HepG2 (cell line): ENCODE measurements at regions not wholly inside any gene's neighbourhood (a gene's known extent, or its start where the extent isn't known, plus 50 kb on each side); places are given as distances from the start of the nearest gene placed in this dataset.

Experiments used
- CEBPB ChIP-seq: IDR thresholded peaks from 2 replicates; pipeline ENCODE4 v1.6.1; 2011; ENCODE audit warnings: low read depth, low read length, improper control_type of control experiment, borderline replicate concordance
- ETV5 ChIP-seq: IDR thresholded peaks from 2 replicates; pipeline ENCODE4 v1.6.1; 2018; ENCODE audit warnings: missing biosample characterization, missing genetic modification reagents, inconsistent platforms, borderline replicate concordance
- POLR2A ChIP-seq, 2 experiments: IDR thresholded peaks; 2 replicates each; pipeline ENCODE4 v1.6.1; 2011; ENCODE audit warnings: low read depth in 2 of 2, low read length in 2 of 2, mild to moderate bottlenecking in 1 of 2, moderate library complexity in 1 of 2; ENCODE audit not compliant: insufficient read depth in 1 of 2
- RARG ChIP-seq: sonication (generic); formaldehyde crosslinking; IDR thresholded peaks from 2 replicates; pipeline ENCODE4 v1.4.0; 2020; ENCODE audit warnings: low read depth, mild to moderate bottlenecking, missing genetic modification reagents
- RBAK ChIP-seq: sonication (generic); formaldehyde crosslinking; IDR thresholded peaks from 2 replicates; pipeline ENCODE4 v1.5.1; 2020; ENCODE audit warnings: mild to moderate bottlenecking, missing genetic modification reagents
- RBM39 ChIP-seq: fragments of 200-400 bp; formaldehyde crosslinking; IDR thresholded peaks from one replicate; pipeline ENCODE4 v1.6.1; 2018; ENCODE audit warnings: antibody characterized with exemption, mild to moderate bottlenecking, low read depth, low read length; ENCODE audit not compliant: poor library complexity, severe bottlenecking
- ZFP36L1 ChIP-seq: sonication (generic); formaldehyde crosslinking; IDR thresholded peaks from 2 replicates; pipeline ENCODE4 v1.8.0; 2022; ENCODE audit warnings: mild to moderate bottlenecking, missing genetic modification reagents, moderate library complexity
- ZNF350 ChIP-seq: sonication (generic); formaldehyde crosslinking; IDR thresholded peaks from 2 replicates; pipeline ENCODE4 v1.4.0; 2020; ENCODE audit warnings: mild to moderate bottlenecking, low read depth, missing genetic modification reagents, borderline replicate concordance
- ZSCAN21 ChIP-seq: sonication (generic); formaldehyde crosslinking; IDR thresholded peaks from 2 replicates; pipeline ENCODE4 v1.8.0; 2022; ENCODE audit warnings: mild to moderate bottlenecking, missing genetic modification reagents, moderate library complexity, borderline replicate concordance
- TF ChIP-seq, protein P1 (sequence below): sonication (generic); formaldehyde crosslinking; IDR thresholded peaks from 2 replicates; pipeline ENCODE4 v1.4.0; 2020; ENCODE audit warnings: missing genetic modification reagents
- TF ChIP-seq, protein P2 (sequence below): IDR thresholded peaks from 2 replicates; pipeline ENCODE4 v1.6.1; 2018; ENCODE audit warnings: missing genetic modification reagents, mild to moderate bottlenecking, missing compliant biosample characterization
- TF ChIP-seq, protein P3 (sequence below): sonication (generic); IDR thresholded peaks from 2 replicates; pipeline ENCODE4 v1.6.1; 2016; ENCODE audit warnings: low read depth, borderline replicate concordance
- TF ChIP-seq, protein P4 (sequence below): fragments of 450-650 bp; IDR thresholded peaks from 2 replicates; pipeline ENCODE4 v1.6.1; 2016
- TF ChIP-seq, protein P5 (sequence below): sonication (generic); formaldehyde crosslinking; IDR thresholded peaks from 2 replicates; pipeline ENCODE4 v1.4.0; 2020; ENCODE audit warnings: missing genetic modification reagents, borderline replicate concordance
- TF ChIP-seq, protein P6 (sequence below), 2 experiments: sonication (generic) in 1 of 2; formaldehyde crosslinking in 1 of 2; IDR thresholded peaks; 2 replicates each; pipeline versions ENCODE4 v1.4.0 to v1.6.1; 2018 to 2020; ENCODE audit warnings: missing genetic modification reagents in 2 of 2, borderline replicate concordance in 1 of 2, low read depth in 1 of 2, mild to moderate bottlenecking in 1 of 2, missing biosample characterization in 1 of 2
- TF ChIP-seq, protein P7 (sequence below): sonication (generic); formaldehyde crosslinking; IDR thresholded peaks from 2 replicates; pipeline ENCODE4 v1.5.1; 2020; ENCODE audit warnings: missing genetic modification reagents, mild to moderate bottlenecking, borderline replicate concordance

DNA sequence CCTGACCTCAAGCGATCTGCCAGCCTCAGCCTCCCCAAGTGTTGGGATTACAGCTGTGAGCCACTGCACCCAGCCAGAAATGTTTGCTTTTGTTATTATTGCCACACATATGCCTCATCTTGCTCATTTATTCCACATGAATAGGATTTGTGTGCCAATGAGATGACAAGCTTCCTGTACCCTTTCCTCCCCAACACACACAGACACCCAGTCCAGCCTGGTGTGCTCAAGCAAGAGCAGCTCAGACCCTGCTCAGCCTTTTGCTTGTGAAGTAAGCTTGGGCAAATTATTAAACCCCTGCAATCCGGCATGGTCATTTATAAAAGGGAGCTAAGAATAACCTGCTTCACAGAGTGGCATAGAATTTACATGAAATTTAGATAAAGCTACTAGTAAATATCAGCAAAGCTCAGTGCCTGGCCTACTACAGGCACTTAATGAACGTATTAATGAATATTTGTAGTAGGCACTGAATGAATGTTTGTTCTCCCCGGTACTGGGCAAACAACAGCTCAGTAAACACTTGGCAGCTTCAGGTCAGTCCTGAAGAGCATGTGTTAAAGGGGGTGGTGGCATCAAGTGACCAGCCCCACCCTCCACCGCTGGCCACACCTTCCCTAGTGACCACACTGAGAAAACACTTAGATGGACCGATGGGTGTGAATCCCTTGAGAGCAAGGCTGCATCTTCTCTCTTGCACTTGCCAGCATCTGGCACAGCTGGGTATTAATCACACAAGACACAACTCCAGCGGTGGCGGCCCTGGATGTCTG, 280.2 kb downstream of the SRBD1 start (continued):
- TF ChIP-seq, protein P1, sequence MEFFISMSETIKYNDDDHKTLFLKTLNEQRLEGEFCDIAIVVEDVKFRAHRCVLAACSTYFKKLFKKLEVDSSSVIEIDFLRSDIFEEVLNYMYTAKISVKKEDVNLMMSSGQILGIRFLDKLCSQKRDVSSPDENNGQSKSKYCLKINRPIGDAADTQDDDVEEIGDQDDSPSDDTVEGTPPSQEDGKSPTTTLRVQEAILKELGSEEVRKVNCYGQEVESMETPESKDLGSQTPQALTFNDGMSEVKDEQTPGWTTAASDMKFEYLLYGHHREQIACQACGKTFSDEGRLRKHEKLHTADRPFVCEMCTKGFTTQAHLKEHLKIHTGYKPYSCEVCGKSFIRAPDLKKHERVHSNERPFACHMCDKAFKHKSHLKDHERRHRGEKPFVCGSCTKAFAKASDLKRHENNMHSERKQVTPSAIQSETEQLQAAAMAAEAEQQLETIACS (CRISPR knock-in tag): no peak
- no peak for TF ChIP-seq RBM39
- TF ChIP-seq ETV5 (CRISPR knock-in tag): 0 out of 2 replicates have a peak, but pooled peaks have one; percentile 9
- TF ChIP-seq ZNF350 (CRISPR knock-in tag): no peak; the same call in 1 of the 2 replicates
- TF ChIP-seq, protein P2, sequence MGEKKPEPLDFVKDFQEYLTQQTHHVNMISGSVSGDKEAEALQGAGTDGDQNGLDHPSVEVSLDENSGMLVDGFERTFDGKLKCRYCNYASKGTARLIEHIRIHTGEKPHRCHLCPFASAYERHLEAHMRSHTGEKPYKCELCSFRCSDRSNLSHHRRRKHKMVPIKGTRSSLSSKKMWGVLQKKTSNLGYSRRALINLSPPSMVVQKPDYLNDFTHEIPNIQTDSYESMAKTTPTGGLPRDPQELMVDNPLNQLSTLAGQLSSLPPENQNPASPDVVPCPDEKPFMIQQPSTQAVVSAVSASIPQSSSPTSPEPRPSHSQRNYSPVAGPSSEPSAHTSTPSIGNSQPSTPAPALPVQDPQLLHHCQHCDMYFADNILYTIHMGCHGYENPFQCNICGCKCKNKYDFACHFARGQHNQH (CRISPR knock-in tag): no peak
- TF ChIP-seq POLR2A (IDR thresholded peaks at IDR 0.05; ENCODE audit: insufficient read depth in 1 of 2, low read depth in 2 of 2, low read length in 2 of 2): no peak
- TF ChIP-seq ZSCAN21 (CRISPR knock-in tag): no peak
- TF ChIP-seq, protein P3, sequence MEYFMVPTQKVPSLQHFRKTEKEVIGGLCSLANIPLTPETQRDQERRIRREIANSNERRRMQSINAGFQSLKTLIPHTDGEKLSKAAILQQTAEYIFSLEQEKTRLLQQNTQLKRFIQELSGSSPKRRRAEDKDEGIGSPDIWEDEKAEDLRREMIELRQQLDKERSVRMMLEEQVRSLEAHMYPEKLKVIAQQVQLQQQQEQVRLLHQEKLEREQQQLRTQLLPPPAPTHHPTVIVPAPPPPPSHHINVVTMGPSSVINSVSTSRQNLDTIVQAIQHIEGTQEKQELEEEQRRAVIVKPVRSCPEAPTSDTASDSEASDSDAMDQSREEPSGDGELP: no peak
- TF ChIP-seq, protein P4, sequence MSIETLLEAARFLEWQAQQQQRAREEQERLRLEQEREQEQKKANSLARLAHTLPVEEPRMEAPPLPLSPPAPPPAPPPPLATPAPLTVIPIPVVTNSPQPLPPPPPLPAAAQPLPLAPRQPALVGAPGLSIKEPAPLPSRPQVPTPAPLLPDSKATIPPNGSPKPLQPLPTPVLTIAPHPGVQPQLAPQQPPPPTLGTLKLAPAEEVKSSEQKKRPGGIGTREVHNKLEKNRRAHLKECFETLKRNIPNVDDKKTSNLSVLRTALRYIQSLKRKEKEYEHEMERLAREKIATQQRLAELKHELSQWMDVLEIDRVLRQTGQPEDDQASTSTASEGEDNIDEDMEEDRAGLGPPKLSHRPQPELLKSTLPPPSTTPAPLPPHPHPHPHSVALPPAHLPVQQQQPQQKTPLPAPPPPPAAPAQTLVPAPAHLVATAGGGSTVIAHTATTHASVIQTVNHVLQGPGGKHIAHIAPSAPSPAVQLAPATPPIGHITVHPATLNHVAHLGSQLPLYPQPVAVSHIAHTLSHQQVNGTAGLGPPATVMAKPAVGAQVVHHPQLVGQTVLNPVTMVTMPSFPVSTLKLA: no peak
- TF ChIP-seq ZFP36L1 (CRISPR knock-in tag): no peak
- TF ChIP-seq RBAK (CRISPR knock-in tag): no peak
- TF ChIP-seq CEBPB: peak; percentile 86
- TF ChIP-seq RARG (CRISPR knock-in tag): no peak
- TF ChIP-seq, protein P5, sequence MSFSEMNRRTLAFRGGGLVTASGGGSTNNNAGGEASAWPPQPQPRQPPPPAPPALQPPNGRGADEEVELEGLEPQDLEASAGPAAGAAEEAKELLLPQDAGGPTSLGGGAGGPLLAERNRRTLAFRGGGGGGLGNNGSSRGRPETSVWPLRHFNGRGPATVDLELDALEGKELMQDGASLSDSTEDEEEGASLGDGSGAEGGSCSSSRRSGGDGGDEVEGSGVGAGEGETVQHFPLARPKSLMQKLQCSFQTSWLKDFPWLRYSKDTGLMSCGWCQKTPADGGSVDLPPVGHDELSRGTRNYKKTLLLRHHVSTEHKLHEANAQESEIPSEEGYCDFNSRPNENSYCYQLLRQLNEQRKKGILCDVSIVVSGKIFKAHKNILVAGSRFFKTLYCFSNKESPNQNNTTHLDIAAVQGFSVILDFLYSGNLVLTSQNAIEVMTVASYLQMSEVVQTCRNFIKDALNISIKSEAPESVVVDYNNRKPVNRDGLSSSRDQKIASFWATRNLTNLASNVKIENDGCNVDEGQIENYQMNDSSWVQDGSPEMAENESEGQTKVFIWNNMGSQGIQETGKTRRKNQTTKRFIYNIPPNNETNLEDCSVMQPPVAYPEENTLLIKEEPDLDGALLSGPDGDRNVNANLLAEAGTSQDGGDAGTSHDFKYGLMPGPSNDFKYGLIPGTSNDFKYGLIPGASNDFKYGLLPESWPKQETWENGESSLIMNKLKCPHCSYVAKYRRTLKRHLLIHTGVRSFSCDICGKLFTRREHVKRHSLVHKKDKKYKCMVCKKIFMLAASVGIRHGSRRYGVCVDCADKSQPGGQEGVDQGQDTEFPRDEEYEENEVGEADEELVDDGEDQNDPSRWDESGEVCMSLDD (CRISPR knock-in tag): no peak
- TF ChIP-seq, protein P6, sequence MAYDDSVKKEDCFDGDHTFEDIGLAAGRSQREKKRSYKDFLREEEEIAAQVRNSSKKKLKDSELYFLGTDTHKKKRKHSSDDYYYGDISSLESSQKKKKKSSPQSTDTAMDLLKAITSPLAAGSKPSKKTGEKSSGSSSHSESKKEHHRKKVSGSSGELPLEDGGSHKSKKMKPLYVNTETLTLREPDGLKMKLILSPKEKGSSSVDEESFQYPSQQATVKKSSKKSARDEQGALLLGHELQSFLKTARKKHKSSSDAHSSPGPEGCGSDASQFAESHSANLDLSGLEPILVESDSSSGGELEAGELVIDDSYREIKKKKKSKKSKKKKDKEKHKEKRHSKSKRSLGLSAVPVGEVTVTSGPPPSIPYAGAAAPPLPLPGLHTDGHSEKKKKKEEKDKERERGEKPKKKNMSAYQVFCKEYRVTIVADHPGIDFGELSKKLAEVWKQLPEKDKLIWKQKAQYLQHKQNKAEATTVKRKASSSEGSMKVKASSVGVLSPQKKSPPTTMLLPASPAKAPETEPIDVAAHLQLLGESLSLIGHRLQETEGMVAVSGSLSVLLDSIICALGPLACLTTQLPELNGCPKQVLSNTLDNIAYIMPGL (CRISPR knock-in tag; IDR thresholded peaks at IDR 0.05; ENCODE audit: borderline replicate concordance in 1 of 2, low read depth in 1 of 2): no peak
- TF ChIP-seq, protein P7, sequence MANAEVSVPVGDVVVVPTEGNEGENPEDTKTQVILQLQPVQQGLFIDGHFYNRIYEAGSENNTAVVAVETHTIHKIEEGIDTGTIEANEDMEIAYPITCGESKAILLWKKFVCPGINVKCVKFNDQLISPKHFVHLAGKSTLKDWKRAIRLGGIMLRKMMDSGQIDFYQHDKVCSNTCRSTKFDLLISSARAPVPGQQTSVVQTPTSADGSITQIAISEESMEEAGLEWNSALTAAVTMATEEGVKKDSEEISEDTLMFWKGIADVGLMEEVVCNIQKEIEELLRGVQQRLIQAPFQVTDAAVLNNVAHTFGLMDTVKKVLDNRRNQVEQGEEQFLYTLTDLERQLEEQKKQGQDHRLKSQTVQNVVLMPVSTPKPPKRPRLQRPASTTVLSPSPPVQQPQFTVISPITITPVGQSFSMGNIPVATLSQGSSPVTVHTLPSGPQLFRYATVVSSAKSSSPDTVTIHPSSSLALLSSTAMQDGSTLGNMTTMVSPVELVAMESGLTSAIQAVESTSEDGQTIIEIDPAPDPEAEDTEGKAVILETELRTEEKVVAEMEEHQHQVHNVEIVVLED (CRISPR knock-in tag): no peak
